Natural killer cell treated with Interleukin-12 subunit alpha and Interleukin-12 subunit beta and Interleukin-15 and Interleukin-18, amount 100 ng/mL, for 72 hours (primary cell): ENCODE measurements at regions not wholly inside any gene's neighbourhood (a gene's known extent, or its start where the extent isn't known, plus 50 kb on each side); places are given as distances from the start of the nearest gene placed in this dataset.

Experiments used
- ATAC-seq, 2 donors: fragments of 150-1000 bp; cut with Tn5 transposase in 1 of 2; sonication (Bioruptor Pico), chemical (Tn5 transposase) in 1 of 2; 2 replicates each; pipeline ENCODE4 v1.10.0; 2021
- DNase-seq: peaks from one replicate; pipeline ENCODE4 v3.0.0; 2022; ENCODE audit warnings: low spot score
- H3K27ac Mint-ChIP-seq, 2 donors: 1 replicate in 1 of 2; 2 replicates in 1 of 2; pipeline ENCODE4 v1.8.0; 2022; ENCODE audit warnings: mixed read lengths in 2 of 2, mild to moderate bottlenecking in 1 of 2, moderate library complexity in 1 of 2
- H3K27me3 Mint-ChIP-seq, 2 donors: 1 replicate in 1 of 2; 2 replicates in 1 of 2; pipeline ENCODE4 v1.8.0; 2022; ENCODE audit warnings: mixed read lengths in 2 of 2
- H3K36me3 Mint-ChIP-seq: one replicate; pipeline ENCODE4 v1.8.0; 2022; ENCODE audit warnings: mixed read lengths
- H3K4me1 Mint-ChIP-seq, 2 donors: 1 replicate in 1 of 2; 2 replicates in 1 of 2; pipeline ENCODE4 v1.8.0; 2022; ENCODE audit warnings: low read depth in 2 of 2, mixed read lengths in 2 of 2, mild to moderate bottlenecking in 1 of 2
- H3K4me3 Mint-ChIP-seq: one replicate; pipeline ENCODE4 v1.8.0; 2022; ENCODE audit warnings: mixed read lengths
- H3K9me3 Mint-ChIP-seq: 2 replicates; pipeline ENCODE4 v1.8.0; 2022; ENCODE audit warnings: mixed read lengths

DNA sequence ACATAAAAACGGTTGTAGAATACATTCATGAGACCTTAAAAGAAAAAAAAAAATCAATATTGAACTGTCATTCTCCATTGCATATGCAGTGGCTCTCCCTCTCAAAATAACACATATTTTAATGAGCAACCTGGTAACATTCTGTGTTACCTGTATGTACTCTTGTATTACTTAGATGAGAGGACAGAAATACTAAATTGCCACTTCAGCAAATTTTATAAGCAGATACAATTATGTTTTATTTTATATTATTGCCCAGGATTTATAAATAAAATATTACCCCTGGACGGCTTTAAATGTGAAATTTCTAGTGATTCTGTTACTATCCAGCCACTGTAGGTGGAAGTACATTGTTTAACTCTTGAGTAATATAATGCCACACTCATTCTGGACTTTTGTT is 463.2 kb upstream of the ROBO1 start:
- DNase-seq, result no peak
- Mint-ChIP-seq H3K27me3 (no peaks in the 10 kb centered on the region), H3K9me3 (peaks cover 9% of the 10 kb centered on the region), H3K4me3 (no peak overlapping the region), H3K4me1 (no peaks in the 10 kb centered on the region), H3K27ac (no peak overlapping the region), H3K36me3 (peaks cover 6% of the 10 kb centered on the region)
- ATAC-seq, result no peak

DNA sequence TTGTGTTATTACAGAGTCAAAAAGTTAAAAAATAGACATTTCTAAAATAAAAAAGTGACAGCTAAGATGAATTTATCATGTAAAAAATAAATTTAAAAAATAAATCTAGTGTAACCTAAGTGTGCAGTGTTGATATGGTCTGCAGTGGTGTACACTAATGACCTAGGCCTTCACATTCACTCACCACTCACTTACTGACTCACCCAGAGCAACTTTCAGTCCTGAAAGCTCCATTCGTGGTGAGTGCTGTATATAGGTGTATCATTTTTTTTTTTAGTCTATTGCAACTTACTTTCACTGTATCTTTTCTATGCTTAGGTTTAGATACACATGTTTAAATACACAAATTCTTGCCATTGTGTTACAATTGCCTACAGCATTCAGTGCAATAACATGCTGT is 459.4 kb upstream of the ROBO1 start:
- no peak overlapping the region for H3K27ac Mint-ChIP-seq
- peaks cover 18% of the 10 kb centered on the region for H3K9me3 Mint-ChIP-seq
- H3K4me3 Mint-ChIP-seq, result no peak overlapping the region
- H3K4me1 Mint-ChIP-seq, result no peaks in the 10 kb centered on the region
- H3K27me3 Mint-ChIP-seq, result no peaks in the 10 kb centered on the region
- H3K36me3 Mint-ChIP-seq, result peaks cover 11% of the 10 kb centered on the region
- DNase-seq, result no peak
- no peak for ATAC-seq

DNA sequence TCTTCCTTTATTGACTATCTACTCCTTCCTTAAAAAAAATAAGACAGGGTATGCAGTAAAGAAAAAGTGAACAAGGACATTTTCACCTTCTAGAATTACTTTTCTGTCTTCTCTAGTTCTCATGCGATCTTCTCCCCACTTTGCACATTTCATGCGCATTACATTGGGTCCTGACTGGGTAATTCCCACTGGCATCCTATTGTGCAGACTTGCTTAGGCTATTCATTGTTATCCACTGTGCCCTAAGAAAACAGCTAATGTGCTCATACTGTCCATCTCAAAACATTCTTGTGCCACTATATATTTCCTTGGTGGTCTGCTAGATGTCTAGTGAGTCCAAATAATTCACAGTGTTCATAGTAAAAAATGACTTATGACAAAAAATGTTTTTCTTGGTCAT is 447.4 kb upstream of the ROBO1 start:
- H3K36me3 Mint-ChIP-seq, result peaks cover 5% of the 10 kb centered on the region
- no peak overlapping the region for H3K4me3 Mint-ChIP-seq
- H3K27ac Mint-ChIP-seq, result no peak overlapping the region
- ATAC-seq (no peak), DNase-seq (no peak)
- H3K9me3 Mint-ChIP-seq, result peaks cover 11% of the 10 kb centered on the region
- no peaks in the 10 kb centered on the region for H3K27me3 Mint-ChIP-seq
- no peaks in the 10 kb centered on the region for H3K4me1 Mint-ChIP-seq

DNA sequence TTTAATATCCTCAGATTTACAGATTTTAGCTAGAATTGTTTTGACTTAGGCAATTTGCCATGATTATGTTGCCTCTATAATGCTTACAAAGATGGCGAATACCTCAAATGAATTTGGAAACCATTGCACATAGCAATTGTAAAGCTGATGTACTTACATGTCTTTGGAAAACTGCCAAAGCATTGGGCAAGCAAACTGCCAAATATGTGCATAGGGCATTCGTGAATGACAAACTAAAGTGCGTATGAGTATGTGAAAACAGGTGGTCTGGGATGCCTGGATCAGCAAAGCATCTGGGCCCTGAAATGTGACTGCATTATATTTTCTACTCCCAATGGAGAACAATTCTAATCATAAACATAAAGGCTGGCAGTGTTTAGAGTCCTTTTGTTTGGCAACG is 445.3 kb upstream of the ROBO1 start:
- Mint-ChIP-seq H3K4me3 (no peak overlapping the region), H3K9me3 (peaks cover 17% of the 10 kb centered on the region), H3K4me1 (no peaks in the 10 kb centered on the region), H3K27ac (no peak overlapping the region), H3K36me3 (peaks cover 5% of the 10 kb centered on the region), H3K27me3 (no peaks in the 10 kb centered on the region)
- DNase-seq (no peak), ATAC-seq (no peak)

DNA sequence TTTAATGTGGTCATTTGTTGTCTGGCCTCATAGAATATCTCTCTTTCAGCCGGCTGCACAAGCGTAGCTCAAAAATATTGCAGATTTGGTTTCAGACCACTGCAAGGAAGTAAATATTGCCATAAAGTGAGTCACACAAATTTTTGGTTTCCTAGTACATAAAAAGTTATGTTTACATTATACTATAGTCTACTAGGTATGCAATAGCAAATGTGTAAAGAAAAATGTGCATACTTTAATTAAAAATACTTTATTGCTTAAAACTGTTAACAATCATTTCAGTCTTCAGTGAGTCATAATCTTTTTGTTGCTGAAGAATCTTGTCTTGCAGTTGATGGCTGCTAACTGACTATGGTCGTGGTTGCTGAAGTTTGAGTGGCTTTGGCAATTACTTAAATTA is 425.1 kb upstream of the ROBO1 start:
- Mint-ChIP-seq H3K27me3 (no peaks in the 10 kb centered on the region), H3K36me3 (peaks cover 5% of the 10 kb centered on the region), H3K4me3 (no peak overlapping the region), H3K9me3 (peaks cover 9% of the 10 kb centered on the region), H3K4me1 (no peaks in the 10 kb centered on the region), H3K27ac (no peak overlapping the region)
- ATAC-seq (no peak), DNase-seq (no peak)

DNA sequence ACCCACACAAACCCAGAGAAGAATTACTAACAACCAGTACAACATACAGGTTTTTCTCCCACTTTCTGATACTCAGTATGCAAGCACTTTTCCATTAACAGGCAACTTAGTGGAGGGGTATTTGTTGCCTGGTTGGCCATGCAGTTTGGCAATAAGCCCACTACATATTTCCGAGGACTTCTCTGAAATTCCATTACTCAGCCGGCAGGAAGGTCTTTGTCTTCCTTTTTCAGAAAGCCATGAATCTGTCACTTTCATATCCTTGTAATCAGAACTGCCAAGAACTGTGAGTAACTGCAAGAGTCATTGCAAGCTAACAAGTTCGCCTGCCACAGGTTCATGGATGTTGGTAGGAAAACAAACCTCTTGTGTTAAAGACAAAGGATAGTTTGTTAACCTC is 422.3 kb upstream of the ROBO1 start:
- no peak overlapping the region for H3K27ac Mint-ChIP-seq
- peaks cover 18% of the 10 kb centered on the region for H3K9me3 Mint-ChIP-seq
- no peaks in the 10 kb centered on the region for H3K4me1 Mint-ChIP-seq
- no peak for ATAC-seq
- no peak for DNase-seq
- no peak overlapping the region for H3K4me3 Mint-ChIP-seq
- H3K36me3 Mint-ChIP-seq, result peaks cover 5% of the 10 kb centered on the region
- no peaks in the 10 kb centered on the region for H3K27me3 Mint-ChIP-seq

DNA sequence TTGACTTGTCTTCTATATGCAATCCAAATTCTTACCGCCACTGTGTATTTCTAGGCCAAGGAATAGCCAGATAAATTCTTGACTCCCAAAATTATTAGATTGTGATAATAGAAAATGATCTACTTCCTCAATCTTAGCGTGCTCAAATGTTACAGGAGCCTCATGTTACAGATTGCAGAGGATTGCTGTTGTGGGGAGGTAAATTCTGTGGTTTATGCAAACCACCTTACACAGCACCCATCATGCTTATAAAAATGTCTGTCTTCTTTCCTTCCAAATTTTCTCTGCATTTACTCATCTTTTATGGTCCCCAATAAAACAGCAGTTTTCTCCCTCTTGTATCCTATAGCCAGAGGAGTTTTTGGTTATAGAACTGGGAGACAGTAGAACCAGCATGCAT is 420.2 kb upstream of the ROBO1 start:
- Mint-ChIP-seq H3K27me3 (no peaks in the 10 kb centered on the region), H3K9me3 (peaks cover 17% of the 10 kb centered on the region), H3K4me1 (no peaks in the 10 kb centered on the region), H3K36me3 (peaks cover 5% of the 10 kb centered on the region), H3K27ac (no peak overlapping the region), H3K4me3 (no peak overlapping the region)
- no peak for ATAC-seq
- no peak for DNase-seq

DNA sequence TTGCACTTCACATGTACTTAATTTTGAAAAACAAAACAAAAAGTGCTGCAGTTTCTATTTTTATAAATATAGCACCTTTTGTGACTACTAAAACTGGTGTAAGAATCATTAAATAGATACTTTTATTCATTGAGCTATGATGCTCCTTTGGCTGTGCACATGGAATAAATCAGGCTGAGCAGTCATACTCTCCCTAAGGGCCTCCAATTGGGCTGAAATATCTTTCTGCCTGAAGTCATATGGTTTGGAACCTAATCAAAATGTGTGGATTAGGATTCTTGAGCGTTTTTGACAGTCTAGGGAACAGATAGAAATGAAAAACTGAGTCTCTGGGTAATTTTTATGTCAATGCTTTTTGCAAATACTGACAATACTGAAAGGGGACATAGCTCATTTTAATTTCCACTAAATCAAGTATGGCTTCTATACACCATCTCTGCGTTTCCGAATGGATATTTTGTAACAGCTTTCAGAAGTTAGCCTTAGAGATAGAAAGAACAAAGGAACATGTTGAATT is 392.2 kb upstream of the ROBO1 start:
- no peak overlapping the region for H3K27ac Mint-ChIP-seq
- peaks cover 18% of the 10 kb centered on the region for H3K9me3 Mint-ChIP-seq

DNA sequence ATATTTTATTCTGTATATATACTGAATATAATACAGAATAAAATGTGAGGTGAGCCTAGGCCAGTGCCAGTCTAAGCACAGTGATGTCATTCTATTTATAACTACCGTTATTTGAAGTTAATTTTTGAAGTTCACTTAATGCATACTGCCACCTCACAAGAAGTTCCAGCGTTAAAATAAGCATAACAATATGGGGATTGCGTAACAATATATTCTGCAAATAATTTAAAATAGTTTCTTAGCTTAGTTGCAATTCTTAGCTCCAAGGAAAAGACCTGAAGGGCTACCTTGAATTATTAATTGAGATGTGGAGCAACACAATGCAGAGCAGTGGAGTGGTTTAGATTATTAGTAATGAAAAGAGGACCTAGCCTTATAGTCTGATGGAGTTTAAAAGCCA is 390.5 kb upstream of the ROBO1 start:
- no peak overlapping the region for H3K27ac Mint-ChIP-seq
- no peaks in the 10 kb centered on the region for H3K4me1 Mint-ChIP-seq
- no peak overlapping the region for H3K4me3 Mint-ChIP-seq
- DNase-seq (no peak), ATAC-seq (no peak)
- peaks cover 12% of the 10 kb centered on the region for H3K9me3 Mint-ChIP-seq
- H3K27me3 Mint-ChIP-seq, result no peaks in the 10 kb centered on the region
- peaks cover 5% of the 10 kb centered on the region for H3K36me3 Mint-ChIP-seq

More for the DNA sequence above, 392.2 kb upstream of the ROBO1 start:
- no peaks in the 10 kb centered on the region for H3K27me3 Mint-ChIP-seq
- DNase-seq (no peak), ATAC-seq (no peak)
- H3K36me3 Mint-ChIP-seq, result no peaks in the 10 kb centered on the region
- H3K4me1 Mint-ChIP-seq, result no peaks in the 10 kb centered on the region
- no peak overlapping the region for H3K4me3 Mint-ChIP-seq

DNA sequence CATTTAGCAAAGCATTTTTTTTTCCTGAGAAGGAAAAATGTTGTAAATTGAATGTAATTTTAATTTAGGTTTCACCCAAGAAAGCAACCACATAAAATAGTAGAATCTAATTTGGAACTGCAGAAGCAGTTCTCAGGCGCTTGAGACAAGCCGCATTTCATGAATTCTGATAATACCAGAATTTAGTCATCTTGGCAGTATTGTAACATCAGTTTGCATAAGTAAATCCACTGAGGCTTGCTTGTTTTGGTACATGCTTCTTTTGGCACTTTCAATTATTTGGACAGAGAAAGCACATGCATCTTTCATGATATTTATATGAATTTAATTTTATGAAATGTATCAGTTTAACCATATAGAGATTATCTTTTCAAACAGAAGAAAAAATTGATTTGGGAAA is 389.7 kb upstream of the ROBO1 start:
- DNase-seq (no peak), ATAC-seq (no peak)
- H3K9me3 Mint-ChIP-seq, result peaks cover 14% of the 10 kb centered on the region
- no peak overlapping the region for H3K27ac Mint-ChIP-seq
- H3K27me3 Mint-ChIP-seq, result no peaks in the 10 kb centered on the region
- H3K4me1 Mint-ChIP-seq, result no peaks in the 10 kb centered on the region
- no peak overlapping the region for H3K4me3 Mint-ChIP-seq
- H3K36me3 Mint-ChIP-seq, result peaks cover 5% of the 10 kb centered on the region

DNA sequence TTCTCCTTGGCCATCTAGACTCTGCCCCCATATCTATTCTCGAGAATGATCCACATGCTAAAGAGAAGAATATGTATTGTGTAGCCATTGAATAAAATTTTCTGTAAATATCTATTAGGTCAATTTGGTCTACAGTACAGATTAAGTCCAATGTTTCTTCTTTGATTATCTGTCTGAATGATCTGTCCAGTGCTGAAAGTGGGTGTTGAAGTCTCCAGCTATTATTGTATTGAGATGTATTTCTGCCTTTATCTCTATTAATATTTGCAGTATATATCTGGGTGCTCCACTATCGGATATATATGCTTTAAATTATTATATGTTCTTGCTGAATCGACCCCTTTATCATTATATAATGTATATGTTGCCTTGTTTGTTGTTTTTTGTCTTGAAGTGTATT is 384.9 kb upstream of the ROBO1 start:
- ATAC-seq (no peak), DNase-seq (no peak)
- Mint-ChIP-seq H3K27me3 (no peaks in the 10 kb centered on the region), H3K27ac (no peak overlapping the region), H3K4me3 (no peak overlapping the region), H3K9me3 (peaks cover 36% of the 10 kb centered on the region), H3K36me3 (peaks cover 25% of the 10 kb centered on the region), H3K4me1 (no peaks in the 10 kb centered on the region)

DNA sequence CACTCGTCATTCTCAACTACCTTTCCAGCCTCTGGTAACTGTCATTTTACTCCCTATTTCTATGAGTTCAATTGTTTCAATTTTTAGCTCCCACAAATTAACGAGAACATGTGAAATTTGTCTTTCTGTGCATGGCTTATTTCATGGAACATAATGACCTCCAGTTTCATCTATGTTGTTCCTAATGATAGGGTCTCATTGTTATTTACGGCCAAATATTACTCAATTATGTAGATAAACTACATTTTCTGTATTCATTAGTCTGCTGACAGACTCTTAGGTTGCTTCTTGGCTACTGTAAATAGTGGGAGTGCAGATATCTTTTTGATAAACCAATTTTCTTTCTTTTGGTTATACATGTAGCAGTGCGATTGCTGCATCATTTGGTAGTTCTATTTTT is 374.9 kb upstream of the ROBO1 start:
- Mint-ChIP-seq H3K4me3 (no peak overlapping the region), H3K36me3 (peaks cover 3% of the 10 kb centered on the region), H3K27me3 (no peaks in the 10 kb centered on the region), H3K9me3 (peaks cover 23% of the 10 kb centered on the region), H3K4me1 (no peaks in the 10 kb centered on the region), H3K27ac (no peak overlapping the region)
- no peak for DNase-seq
- no peak for ATAC-seq

DNA sequence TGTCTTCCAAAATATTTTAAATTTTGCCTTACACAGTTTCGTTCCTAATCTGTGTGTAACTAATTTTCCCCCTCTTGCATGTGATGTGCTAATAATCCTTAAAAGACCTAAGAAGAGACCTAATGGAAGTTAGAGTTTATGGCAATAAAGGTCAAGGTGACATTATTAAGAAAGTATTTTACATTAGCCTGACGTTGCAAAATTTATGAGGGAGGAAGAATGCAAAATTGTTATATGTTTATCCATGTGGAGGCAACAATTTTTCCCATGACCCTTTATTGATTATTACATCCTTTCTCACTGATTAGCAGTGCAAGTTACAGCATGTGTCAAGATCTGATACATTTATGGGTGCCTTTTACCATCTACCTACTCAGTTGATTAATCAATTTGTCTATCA is 373.8 kb upstream of the ROBO1 start:
- Mint-ChIP-seq H3K4me3 (no peak overlapping the region), H3K36me3 (peaks cover 9% of the 10 kb centered on the region), H3K9me3 (peaks cover 29% of the 10 kb centered on the region), H3K27me3 (no peaks in the 10 kb centered on the region), H3K27ac (no peak overlapping the region), H3K4me1 (no peaks in the 10 kb centered on the region)
- no peak for DNase-seq
- no peak for ATAC-seq

DNA sequence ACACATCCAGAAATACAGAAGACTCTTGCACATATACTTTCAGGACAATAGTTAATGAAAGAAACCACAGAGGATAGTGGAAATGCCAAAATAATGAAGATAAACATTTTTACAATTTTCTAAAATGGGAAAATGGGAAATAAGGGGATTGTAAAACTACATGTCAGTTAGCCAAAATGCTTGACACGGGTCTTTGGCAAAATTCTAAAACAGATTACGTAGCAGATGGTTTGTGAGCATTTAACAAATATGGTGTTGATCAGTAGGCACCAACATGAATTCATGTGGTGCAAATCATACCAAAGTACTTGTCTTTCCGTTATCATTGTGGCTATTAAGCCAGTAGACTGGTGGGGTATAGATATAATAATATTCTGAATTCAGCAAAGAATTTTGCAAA is 348.5 kb upstream of the ROBO1 start:
- Mint-ChIP-seq H3K4me1 (no peaks in the 10 kb centered on the region), H3K36me3 (peaks cover 6% of the 10 kb centered on the region), H3K9me3 (peaks cover 10% of the 10 kb centered on the region), H3K27me3 (no peaks in the 10 kb centered on the region), H3K4me3 (no peak overlapping the region), H3K27ac (no peak overlapping the region)
- DNase-seq (no peak), ATAC-seq (no peak)

DNA sequence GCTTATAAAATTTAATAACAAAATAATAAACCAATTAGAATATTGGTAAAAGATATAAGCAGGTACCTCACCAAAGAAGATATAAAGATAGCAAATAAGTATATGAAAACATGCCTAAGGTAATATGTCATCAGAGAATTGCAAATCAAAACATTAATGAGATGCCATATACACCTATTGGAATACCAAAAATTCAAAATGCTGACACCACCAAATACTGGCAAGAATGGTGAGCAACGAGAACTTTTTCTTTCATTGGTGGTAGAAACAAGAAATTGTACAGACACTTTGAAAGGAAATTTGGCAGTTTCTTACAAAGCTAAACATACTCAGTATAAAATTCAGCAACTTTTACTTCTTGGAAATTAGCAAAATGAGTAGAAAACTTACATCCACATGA is 346.9 kb upstream of the ROBO1 start:
- no peak overlapping the region for H3K27ac Mint-ChIP-seq
- peaks cover 6% of the 10 kb centered on the region for H3K36me3 Mint-ChIP-seq
- peaks cover 10% of the 10 kb centered on the region for H3K9me3 Mint-ChIP-seq
- ATAC-seq, result no peak
- no peaks in the 10 kb centered on the region for H3K27me3 Mint-ChIP-seq
- H3K4me3 Mint-ChIP-seq, result no peak overlapping the region
- H3K4me1 Mint-ChIP-seq, result no peaks in the 10 kb centered on the region
- no peak for DNase-seq
